Skin of body (tissue), 1 donor: ENCODE measurements at regions not wholly inside any gene's neighbourhood (a gene's known extent, or its start where the extent isn't known, plus 50 kb on each side); places are given as distances from the start of the nearest gene placed in this dataset.

Experiments
- DNase-seq: peaks from one replicate; lab custom pipeline; 2025; lab: John Stamatoyannopoulos, UW

- DNase-seq, result no peak
Observed at GRCh38 chr21:35376406-35377135, 327.5 kb upstream of the RUNX1 start.

GRCh38 chr21:35375115-35375514, 326.0 kb upstream of the RUNX1 start:
- DNase-seq, result no peak

GRCh38 chr21:35373998-35374397, 324.9 kb upstream of the RUNX1 start:
- no peak for DNase-seq

- no peak for DNase-seq
Observed at GRCh38 chr21:35372201-35372600, 323.1 kb upstream of the RUNX1 start.

- DNase-seq, result no peak
Observed at GRCh38 chr21:35370671-35371070, 321.6 kb upstream of the RUNX1 start.

- no peak for DNase-seq
Observed at GRCh38 chr21:35370071-35370470, 321.0 kb upstream of the RUNX1 start.

- DNase-seq, result no peak
Observed at GRCh38 chr21:35368326-35368725, 319.2 kb upstream of the RUNX1 start.

GRCh38 chr21:35367553-35367952, 318.5 kb upstream of the RUNX1 start:
- DNase-seq, result no peak

- DNase-seq, result peak; percentile 89
Observed at GRCh38 chr21:35366394-35367080, 317.4 kb upstream of the RUNX1 start.

- no peak for DNase-seq
Observed at GRCh38 chr21:35363458-35363857, 314.4 kb upstream of the RUNX1 start.

- DNase-seq, result no peak
Observed at GRCh38 chr21:35361988-35362387, 312.9 kb upstream of the RUNX1 start.

GRCh38 chr21:35360870-35361570, 311.9 kb upstream of the RUNX1 start:
- DNase-seq, result no peak

GRCh38 chr21:35359076-35359475, 310.0 kb upstream of the RUNX1 start:
- no peak for DNase-seq

GRCh38 chr21:35358008-35358407, 308.9 kb upstream of the RUNX1 start:
- no peak for DNase-seq

GRCh38 chr21:35357041-35357780, 308.1 kb upstream of the RUNX1 start:
- DNase-seq, result no peak

- no peak for DNase-seq
Observed at GRCh38 chr21:35354078-35354477, 305.0 kb upstream of the RUNX1 start.

- DNase-seq, result no peak
Observed at GRCh38 chr21:35352793-35353192, 303.7 kb upstream of the RUNX1 start.

GRCh38 chr21:35352066-35352770, 303.1 kb upstream of the RUNX1 start:
- no peak for DNase-seq

- DNase-seq, result no peak
Observed at GRCh38 chr21:35351434-35351833, 302.3 kb upstream of the RUNX1 start.

GRCh38 chr21:35350965-35351364, 301.9 kb upstream of the RUNX1 start:
- DNase-seq, result no peak
